ENCODE measurements at regions not wholly inside any gene's neighbourhood (a gene's known extent, or its start where the extent isn't known, plus 50 kb on each side); places are given as distances from the start of the nearest gene placed in this dataset.

- no peak for TF ChIP-seq CTCF (IDR thresholded peaks at IDR 0.05)
Measured at GRCh38 chr12:77402716-77403115, 337.3 kb upstream of the E2F7 start.

- TF ChIP-seq CTCF (IDR thresholded peaks at IDR 0.05): no peak
Measured at GRCh38 chr12:77401770-77402081, 336.4 kb upstream of the E2F7 start.

- TF ChIP-seq CTCF (IDR thresholded peaks at IDR 0.05): no peak
Measured at GRCh38 chr12:77401064-77401769, 335.8 kb upstream of the E2F7 start.

- no peak for TF ChIP-seq CTCF (IDR thresholded peaks at IDR 0.05)
Measured at GRCh38 chr12:77392467-77393088, 327.2 kb upstream of the E2F7 start.

- no peak for TF ChIP-seq CTCF (IDR thresholded peaks at IDR 0.05)
Measured at GRCh38 chr12:77388445-77389265, 323.3 kb upstream of the E2F7 start.

- no peak for TF ChIP-seq CTCF (IDR thresholded peaks at IDR 0.05)
Measured at GRCh38 chr12:77387671-77388070, 322.3 kb upstream of the E2F7 start.

GRCh38 chr12:77387214-77387613 lies 321.8 kb upstream of the E2F7 start:
- no peak for TF ChIP-seq CTCF (IDR thresholded peaks at IDR 0.05)

Measured in LNCAP (cell line).